SK-N-SH (cell line): ENCODE measurements at regions not wholly inside any gene's neighbourhood (a gene's known extent, or its start where the extent isn't known, plus 50 kb on each side); places are given as distances from the start of the nearest gene placed in this dataset.

Source experiments
- CTCF ChIA-PET: fragments of 300-600, 350-600 bp; formaldehyde crosslinking; extraction: SDS; loops from one replicate; lab custom pipeline; 2021; lab: Yijun Ruan, JAX
- POLR2A ChIA-PET: fragments of 350-600 bp; sonication (Branson Sonifier 250); formaldehyde crosslinking; extraction: SDS; loops from one replicate; lab custom pipeline; 2020; ENCODE audit warnings: antibody characterized with exemption, inconsistent platforms; lab: Yijun Ruan, JAX
- DNase-seq: peaks from one replicate; pipeline ENCODE4 v3.0.0; 2012
- H2AFZ ChIP-seq: fragments of 200-600 bp; sonication (generic); 2 replicates; pipeline ENCODE4 v1.8.1; 2016; ENCODE audit warnings: antibody characterized with exemption, mild to moderate bottlenecking, low read depth
- H3F3A ChIP-seq: fragments of 200-600 bp; sonication (generic); replicated peaks from 2 replicates; pipeline ENCODE3; 2016; ENCODE audit warnings: antibody characterized with exemption, mild to moderate bottlenecking; ENCODE audit not compliant: insufficient read depth
- H3K27ac ChIP-seq, 2 experiments: fragments of 200-500 bp in 1 of 2; fragments of 200-600 bp in 1 of 2; sonication (Bioruptor generic) in 1 of 2; sonication (generic), shearing (Covaris generic) in 1 of 2; 2 replicates each; pipeline versions ENCODE4 v1.5.1 to v1.6.1; 2014 to 2016; ENCODE audit warnings: low read depth in 2 of 2, inconsistent platforms in 1 of 2, low read length in 1 of 2, mild to moderate bottlenecking in 1 of 2, mixed read lengths in 1 of 2
- H3K27me3 ChIP-seq: fragments of 200-600 bp; sonication (generic), shearing (Covaris generic); 2 replicates; pipeline ENCODE4 v1.6.1; 2016; ENCODE audit warnings: mixed run types; ENCODE audit not compliant: insufficient read depth
- H3K36me3 ChIP-seq, 2 experiments: fragments of 200-500 bp in 1 of 2; fragments of 200-600 bp in 1 of 2; sonication (Bioruptor generic) in 1 of 2; sonication (generic) in 1 of 2; replicated peaks in 1 of 2; 2 replicates each; pipeline versions ENCODE3 to v1.5.1; 2014 to 2016; ENCODE audit warnings: low read length in 1 of 2, mild to moderate bottlenecking in 1 of 2; ENCODE audit not compliant: insufficient read depth in 2 of 2, control insufficient read depth in 1 of 2
- H3K4me1 ChIP-seq, 2 experiments: fragments of 200-500 bp in 1 of 2; fragments of 200-600 bp in 1 of 2; sonication (Bioruptor generic) in 1 of 2; sonication (generic), shearing (Covaris generic) in 1 of 2; 2 replicates each; pipeline versions ENCODE4 v1.5.1 to v1.6.1; 2014 to 2016; ENCODE audit warnings: low read depth in 1 of 2, low read length in 1 of 2, mixed run types in 1 of 2; ENCODE audit not compliant: insufficient read depth in 2 of 2, control insufficient read depth in 1 of 2
- H3K4me2 ChIP-seq: fragments of 200-600 bp; sonication (generic), shearing (Covaris generic); 2 replicates; pipeline ENCODE4 v1.6.1; 2017; ENCODE audit warnings: mixed run types
- H3K4me3 ChIP-seq, 2 experiments: fragments of 200-500 bp in 1 of 2; fragments of 200-600 bp in 1 of 2; sonication (Bioruptor generic) in 1 of 2; sonication (generic), shearing (Covaris generic) in 1 of 2; 2 replicates each; pipeline versions ENCODE4 v1.5.1 to v1.8.1; 2014 to 2016; ENCODE audit warnings: low read depth in 2 of 2, inconsistent platforms in 1 of 2, low read length in 1 of 2, mild to moderate bottlenecking in 1 of 2, mixed read lengths in 1 of 2, moderate library complexity in 1 of 2
- H3K79me2 ChIP-seq: fragments of 200-600 bp; sonication (generic); 2 replicates; pipeline ENCODE4 v1.8.1; 2017; ENCODE audit warnings: mild to moderate bottlenecking; ENCODE audit not compliant: insufficient read depth
- H3K9ac ChIP-seq: fragments of 200-600 bp; sonication (generic); 2 replicates; pipeline ENCODE4 v1.6.1; 2017; ENCODE audit warnings: mixed run types
- H3K9me2 ChIP-seq: fragments of 200-600 bp; sonication (generic); 2 replicates; pipeline ENCODE4 v1.6.1; 2017; ENCODE audit warnings: mixed run types
- H3K9me3 ChIP-seq: fragments of 200-600 bp; sonication (generic); 2 replicates; pipeline ENCODE4 v1.6.1; 2017; ENCODE audit warnings: mixed run types, mild to moderate bottlenecking, moderate library complexity
- H4K20me1 ChIP-seq: fragments of 200-600 bp; sonication (generic); 2 replicates; pipeline ENCODE4 v1.6.1; 2017; ENCODE audit warnings: mild to moderate bottlenecking, mixed run types; ENCODE audit not compliant: insufficient read depth
- CHD2 ChIP-seq: fragments of 150-350 bp; IDR thresholded peaks from 2 replicates; pipeline ENCODE4 v1.6.1; 2018; ENCODE audit warnings: low read length; ENCODE audit not compliant: partially characterized antibody
- ELF1 ChIP-seq: IDR thresholded peaks from 2 replicates; pipeline ENCODE4 v1.4.0; 2012
- EZH2phosphoT487 ChIP-seq: fragments of 200-600 bp; sonication (generic); IDR thresholded peaks from 2 replicates; pipeline ENCODE4 v1.6.1; 2017; ENCODE audit warnings: low read depth, mixed run types, mild to moderate bottlenecking, antibody characterized with exemption, moderate library complexity, borderline replicate concordance
- FOXM1 ChIP-seq: IDR thresholded peaks from 2 replicates; pipeline ENCODE4 v1.4.0; 2012; ENCODE audit warnings: low read depth, mild to moderate bottlenecking
- GATA2 ChIP-seq: sonication (generic); formaldehyde crosslinking; IDR thresholded peaks from 2 replicates; pipeline ENCODE4 v1.5.0; 2020; ENCODE audit warnings: mild to moderate bottlenecking, missing genetic modification reagents
- MXI1 ChIP-seq: IDR thresholded peaks from 2 replicates; pipeline ENCODE4 v1.6.1; 2012; ENCODE audit warnings: mild to moderate bottlenecking, low read depth, low read length, improper control_type of control experiment
- NFIC ChIP-seq: IDR thresholded peaks from 2 replicates; pipeline ENCODE4 v1.4.0; 2012; ENCODE audit warnings: borderline replicate concordance
- POLR2AphosphoS5 ChIP-seq: IDR thresholded peaks from 2 replicates; pipeline ENCODE4 v1.6.1; 2012; ENCODE audit warnings: low read depth, low read length
- SMC3 ChIP-seq: IDR thresholded peaks from 2 replicates; pipeline ENCODE4 v1.6.1; 2012; ENCODE audit warnings: low read depth, low read length, improper control_type of control experiment
- TF ChIP-seq, protein P1 (sequence below): IDR thresholded peaks from 2 replicates; pipeline ENCODE4 v1.4.0; 2012; ENCODE audit warnings: low read depth
- TF ChIP-seq, protein P2 (sequence below): IDR thresholded peaks from 2 replicates; pipeline ENCODE4 v1.4.0; 2012; ENCODE audit warnings: low read depth, borderline replicate concordance
- TF ChIP-seq, protein P3 (sequence below): IDR thresholded peaks from 2 replicates; pipeline ENCODE4; 2012
- TF ChIP-seq, protein P4 (sequence below): IDR thresholded peaks from 2 replicates; pipeline ENCODE4 v1.6.1; 2012; ENCODE audit warnings: mild to moderate bottlenecking, low read depth, low read length, moderate library complexity

DNA sequence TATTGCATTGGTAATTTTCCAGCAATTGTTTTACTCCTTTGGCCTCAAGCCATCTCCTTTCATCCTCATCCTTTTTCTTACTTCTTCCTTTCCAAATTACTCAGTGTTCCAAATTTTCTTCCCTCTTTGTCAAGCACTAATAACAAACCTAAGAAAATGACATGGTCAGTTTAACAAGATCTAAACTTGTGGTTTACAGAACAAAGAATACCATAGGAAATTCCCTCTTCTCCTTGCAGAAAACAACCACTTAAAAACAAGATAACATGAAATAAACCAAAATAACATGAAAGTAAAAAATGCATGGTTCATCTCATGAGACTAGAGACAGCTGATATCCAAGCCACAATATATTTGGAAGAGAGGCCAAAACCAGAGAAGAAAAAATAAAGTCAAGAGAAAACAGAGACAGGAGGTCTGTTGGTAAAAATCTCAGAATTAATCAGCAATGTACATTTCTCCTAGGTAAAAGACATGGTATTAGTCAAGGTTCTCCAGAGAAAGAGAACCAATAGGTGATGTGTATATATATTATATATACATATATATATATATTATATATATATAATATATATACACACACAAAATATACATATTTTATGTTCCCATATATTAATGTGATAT is 51.0 kb upstream of the SENP6 start:
- Histone ChIP-seq H3K9me2 (no peaks in the 10 kb centered on the region), H3K79me2 (no peaks in the 10 kb centered on the region), H4K20me1 (no peaks in the 10 kb centered on the region), H3K9me3 (no peaks in the 10 kb centered on the region), H3K4me2 (no peak overlapping the region), H3K4me1 (peaks cover 0 to 2% of the 10 kb centered on the region in 2 experiments; a peak in 1 of 4 replicates), H2AFZ (no peak overlapping the region), H3K9ac (no peak overlapping the region), H3F3A (no peaks in the 10 kb centered on the region), H3K36me3 (no peaks in the 10 kb centered on the region), H3K27me3 (no peaks in the 10 kb centered on the region), H3K27ac (no peak overlapping the region), H3K4me3 (no peak overlapping the region)
- TF ChIP-seq MXI1: no peak
- TF ChIP-seq CHD2: no peak
- no peak for TF ChIP-seq GATA2 (CRISPR knock-in tag)
- TF ChIP-seq, protein P1, sequence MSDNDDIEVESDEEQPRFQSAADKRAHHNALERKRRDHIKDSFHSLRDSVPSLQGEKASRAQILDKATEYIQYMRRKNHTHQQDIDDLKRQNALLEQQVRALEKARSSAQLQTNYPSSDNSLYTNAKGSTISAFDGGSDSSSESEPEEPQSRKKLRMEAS: no peak
- TF ChIP-seq, protein P2, sequence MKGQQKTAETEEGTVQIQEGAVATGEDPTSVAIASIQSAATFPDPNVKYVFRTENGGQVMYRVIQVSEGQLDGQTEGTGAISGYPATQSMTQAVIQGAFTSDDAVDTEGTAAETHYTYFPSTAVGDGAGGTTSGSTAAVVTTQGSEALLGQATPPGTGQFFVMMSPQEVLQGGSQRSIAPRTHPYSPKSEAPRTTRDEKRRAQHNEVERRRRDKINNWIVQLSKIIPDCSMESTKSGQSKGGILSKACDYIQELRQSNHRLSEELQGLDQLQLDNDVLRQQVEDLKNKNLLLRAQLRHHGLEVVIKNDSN: no peak
- no peak for TF ChIP-seq FOXM1
- TF ChIP-seq SMC3: no peak
- TF ChIP-seq, protein P3, sequence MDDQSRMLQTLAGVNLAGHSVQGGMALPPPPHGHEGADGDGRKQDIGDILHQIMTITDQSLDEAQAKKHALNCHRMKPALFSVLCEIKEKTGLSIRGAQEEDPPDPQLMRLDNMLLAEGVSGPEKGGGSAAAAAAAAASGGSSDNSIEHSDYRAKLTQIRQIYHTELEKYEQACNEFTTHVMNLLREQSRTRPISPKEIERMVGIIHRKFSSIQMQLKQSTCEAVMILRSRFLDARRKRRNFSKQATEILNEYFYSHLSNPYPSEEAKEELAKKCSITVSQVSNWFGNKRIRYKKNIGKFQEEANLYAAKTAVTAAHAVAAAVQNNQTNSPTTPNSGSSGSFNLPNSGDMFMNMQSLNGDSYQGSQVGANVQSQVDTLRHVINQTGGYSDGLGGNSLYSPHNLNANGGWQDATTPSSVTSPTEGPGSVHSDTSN: no peak
- TF ChIP-seq, protein P4, sequence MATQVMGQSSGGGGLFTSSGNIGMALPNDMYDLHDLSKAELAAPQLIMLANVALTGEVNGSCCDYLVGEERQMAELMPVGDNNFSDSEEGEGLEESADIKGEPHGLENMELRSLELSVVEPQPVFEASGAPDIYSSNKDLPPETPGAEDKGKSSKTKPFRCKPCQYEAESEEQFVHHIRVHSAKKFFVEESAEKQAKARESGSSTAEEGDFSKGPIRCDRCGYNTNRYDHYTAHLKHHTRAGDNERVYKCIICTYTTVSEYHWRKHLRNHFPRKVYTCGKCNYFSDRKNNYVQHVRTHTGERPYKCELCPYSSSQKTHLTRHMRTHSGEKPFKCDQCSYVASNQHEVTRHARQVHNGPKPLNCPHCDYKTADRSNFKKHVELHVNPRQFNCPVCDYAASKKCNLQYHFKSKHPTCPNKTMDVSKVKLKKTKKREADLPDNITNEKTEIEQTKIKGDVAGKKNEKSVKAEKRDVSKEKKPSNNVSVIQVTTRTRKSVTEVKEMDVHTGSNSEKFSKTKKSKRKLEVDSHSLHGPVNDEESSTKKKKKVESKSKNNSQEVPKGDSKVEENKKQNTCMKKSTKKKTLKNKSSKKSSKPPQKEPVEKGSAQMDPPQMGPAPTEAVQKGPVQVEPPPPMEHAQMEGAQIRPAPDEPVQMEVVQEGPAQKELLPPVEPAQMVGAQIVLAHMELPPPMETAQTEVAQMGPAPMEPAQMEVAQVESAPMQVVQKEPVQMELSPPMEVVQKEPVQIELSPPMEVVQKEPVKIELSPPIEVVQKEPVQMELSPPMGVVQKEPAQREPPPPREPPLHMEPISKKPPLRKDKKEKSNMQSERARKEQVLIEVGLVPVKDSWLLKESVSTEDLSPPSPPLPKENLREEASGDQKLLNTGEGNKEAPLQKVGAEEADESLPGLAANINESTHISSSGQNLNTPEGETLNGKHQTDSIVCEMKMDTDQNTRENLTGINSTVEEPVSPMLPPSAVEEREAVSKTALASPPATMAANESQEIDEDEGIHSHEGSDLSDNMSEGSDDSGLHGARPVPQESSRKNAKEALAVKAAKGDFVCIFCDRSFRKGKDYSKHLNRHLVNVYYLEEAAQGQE: no peak
- TF ChIP-seq POLR2AphosphoS5: no peak
- no peak for TF ChIP-seq EZH2phosphoT487
- TF ChIP-seq NFIC: no peak
- TF ChIP-seq ELF1: no peak
- CTCF ChIA-PET: interaction anchor here (0.8 to 1.1 kb wide), 3 partner anchors 9 to 342 kb away, joined by 3 to 4 read pairs (median 3); no protein-coding TSS in a partner anchor
- POLR2A ChIA-PET: no interaction called here
- DNase-seq: no peak
